GM18499 (cell line): ENCODE measurements at regions not wholly inside any gene's neighbourhood (a gene's known extent, or its start where the extent isn't known, plus 50 kb on each side); places are given as distances from the start of the nearest gene placed in this dataset.

Source experiments
- ATAC-seq: cut with Tn5 transposase; IDR thresholded peaks from one replicate; pipeline ENCODE4 v1.9.1; 2021; ENCODE audit warnings: moderate number of reproducible peaks; ENCODE audit not compliant: insufficient read depth, unreplicated experiment

GRCh38 chr1:208858738-208859137, 614.6 kb upstream of the PLXNA2 start:
- ATAC-seq, result no peak

- ATAC-seq, result no peak
Observed at GRCh38 chr1:208864366-208864965, 620.3 kb upstream of the PLXNA2 start.

- no peak for ATAC-seq
Observed at GRCh38 chr1:208866386-208866955, 622.3 kb upstream of the PLXNA2 start.

GRCh38 chr1:208868554-208868953, 624.4 kb upstream of the PLXNA2 start:
- ATAC-seq, result no peak

GRCh38 chr1:208874915-208875314, 630.7 kb upstream of the PLXNA2 start:
- no peak for ATAC-seq

- no peak for ATAC-seq
Observed at GRCh38 chr1:208879022-208879421, 634.8 kb upstream of the PLXNA2 start.

GRCh38 chr1:208880433-208881100, 636.4 kb upstream of the PLXNA2 start:
- no peak for ATAC-seq

- ATAC-seq, result no peak
Observed at GRCh38 chr1:208885060-208885459, 640.9 kb upstream of the PLXNA2 start.

GRCh38 chr1:208885650-208886049, 641.5 kb upstream of the PLXNA2 start:
- ATAC-seq, result no peak

GRCh38 chr1:208888376-208888775, 644.2 kb upstream of the PLXNA2 start:
- no peak for ATAC-seq

- no peak for ATAC-seq
Observed at GRCh38 chr1:208892147-208892546, 648.0 kb upstream of the PLXNA2 start.

GRCh38 chr1:208893251-208893650, 649.1 kb upstream of the PLXNA2 start:
- no peak for ATAC-seq

GRCh38 chr1:208895181-208895580, 651.0 kb upstream of the PLXNA2 start:
- no peak for ATAC-seq

- ATAC-seq, result no peak
Observed at GRCh38 chr1:208895820-208896219, 651.6 kb upstream of the PLXNA2 start.

GRCh38 chr1:208896768-208897167, 652.6 kb upstream of the PLXNA2 start:
- ATAC-seq, result no peak

GRCh38 chr1:208899438-208899837, 655.3 kb upstream of the PLXNA2 start:
- ATAC-seq, result no peak

- no peak for ATAC-seq
Observed at GRCh38 chr1:208903251-208903905, 659.2 kb upstream of the PLXNA2 start.

GRCh38 chr1:208907790-208908189, 663.6 kb upstream of the PLXNA2 start:
- ATAC-seq, result no peak

GRCh38 chr1:208909011-208909984, 665.1 kb upstream of the PLXNA2 start:
- no peak for ATAC-seq

- ATAC-seq, result no peak
Observed at GRCh38 chr1:208910161-208910560, 666.0 kb upstream of the PLXNA2 start.
